ENCODE measurements at regions not wholly inside any gene's neighbourhood (a gene's known extent, or its start where the extent isn't known, plus 50 kb on each side); places are given as distances from the start of the nearest gene placed in this dataset.

GRCh38 chr6:132126150-132126549, 175.0 kb upstream of the CCN2 start:
- H3F3A ChIP-seq (ENCODE audit: insufficient read depth, low read length), result no peaks in the 10 kb centered on the region
- H3K4me3 ChIP-seq (ENCODE audit: low read length), result no peak overlapping the region
- no peaks in the 10 kb centered on the region for H3K9me2 ChIP-seq (replicated peaks; ENCODE audit: insufficient read depth, low read length)
- no peak for TF ChIP-seq EZH2 (optimal IDR thresholded peaks at IDR 0.05; ENCODE audit: low read depth, low read length)
- no peak for TF ChIP-seq EZH2phosphoT487 (IDR thresholded peaks at IDR 0.05; ENCODE audit: low read length)
- no peak for TF ChIP-seq CTCF (IDR thresholded peaks at IDR 0.05; ENCODE audit: low read length)
- no peak overlapping the region for H2AFZ ChIP-seq (ENCODE audit: low read length)
- H3K4me1 ChIP-seq (ENCODE audit: low read length), result no peaks in the 10 kb centered on the region
- no peaks in the 10 kb centered on the region for H3K36me3 ChIP-seq (replicated peaks; ENCODE audit: insufficient read depth, low read length)
- no peak for DNase-seq
- no peak overlapping the region for H3K9ac ChIP-seq (ENCODE audit: low read length)
- H3K79me2 ChIP-seq (ENCODE audit: low read length), result no peaks in the 10 kb centered on the region
- no peaks in the 10 kb centered on the region for H4K20me1 ChIP-seq (ENCODE audit: insufficient read depth, low read length)
- H3K4me2 ChIP-seq (ENCODE audit: low read depth, low read length), result no peak overlapping the region
- no peaks in the 10 kb centered on the region for H3K9me3 ChIP-seq (replicated peaks; ENCODE audit: insufficient read depth, low read length)
- no peak overlapping the region for H3K27ac ChIP-seq (ENCODE audit: low read length)
- no peaks in the 10 kb centered on the region for H3K27me3 ChIP-seq (replicated peaks; ENCODE audit: insufficient read depth, low read length)

DNA sequence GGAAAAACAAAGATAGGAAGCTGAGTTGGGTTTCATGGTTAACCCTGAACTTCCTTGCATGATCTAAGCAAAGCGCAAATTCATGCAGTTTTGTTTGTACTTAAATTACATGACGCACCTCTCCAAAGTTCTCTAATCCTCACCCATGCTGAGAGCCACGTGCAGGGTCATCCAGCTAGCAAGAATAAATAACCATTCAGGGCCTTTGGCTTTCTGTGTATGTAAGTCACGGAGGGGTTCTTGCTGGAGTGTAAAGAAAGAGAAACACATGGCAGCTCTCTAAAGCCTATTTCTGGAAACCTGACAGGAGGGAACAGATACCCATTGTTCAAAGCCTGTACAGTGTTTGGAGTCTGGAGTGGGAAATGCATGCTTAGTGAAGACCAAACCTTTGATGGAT, 171.7 kb upstream of the CCN2 start:
- DNase-seq, result no peak
- Histone ChIP-seq H3K27me3 (replicated peaks; ENCODE audit: insufficient read depth, low read length) (no peaks in the 10 kb centered on the region), H3K79me2 (ENCODE audit: low read length) (no peaks in the 10 kb centered on the region), H3K4me3 (ENCODE audit: low read length) (no peak overlapping the region), H3K9me2 (replicated peaks; ENCODE audit: insufficient read depth, low read length) (no peaks in the 10 kb centered on the region), H3K4me2 (ENCODE audit: low read depth, low read length) (no peak overlapping the region), H3K9me3 (replicated peaks; ENCODE audit: insufficient read depth, low read length) (no peaks in the 10 kb centered on the region), H3K9ac (ENCODE audit: low read length) (no peak overlapping the region), H2AFZ (ENCODE audit: low read length) (no peak overlapping the region), H3F3A (ENCODE audit: insufficient read depth, low read length) (no peaks in the 10 kb centered on the region), H3K27ac (ENCODE audit: low read length) (no peak overlapping the region), H3K4me1 (ENCODE audit: low read length) (peaks cover 4% of the 10 kb centered on the region), H3K36me3 (replicated peaks; ENCODE audit: insufficient read depth, low read length) (no peaks in the 10 kb centered on the region), H4K20me1 (ENCODE audit: insufficient read depth, low read length) (no peaks in the 10 kb centered on the region)
- TF ChIP-seq EZH2 (optimal IDR thresholded peaks at IDR 0.05; ENCODE audit: low read depth, low read length), result no peak
- TF ChIP-seq CTCF (IDR thresholded peaks at IDR 0.05; ENCODE audit: low read length), result no peak
- TF ChIP-seq EZH2phosphoT487 (IDR thresholded peaks at IDR 0.05; ENCODE audit: low read length), result no peak

DNA sequence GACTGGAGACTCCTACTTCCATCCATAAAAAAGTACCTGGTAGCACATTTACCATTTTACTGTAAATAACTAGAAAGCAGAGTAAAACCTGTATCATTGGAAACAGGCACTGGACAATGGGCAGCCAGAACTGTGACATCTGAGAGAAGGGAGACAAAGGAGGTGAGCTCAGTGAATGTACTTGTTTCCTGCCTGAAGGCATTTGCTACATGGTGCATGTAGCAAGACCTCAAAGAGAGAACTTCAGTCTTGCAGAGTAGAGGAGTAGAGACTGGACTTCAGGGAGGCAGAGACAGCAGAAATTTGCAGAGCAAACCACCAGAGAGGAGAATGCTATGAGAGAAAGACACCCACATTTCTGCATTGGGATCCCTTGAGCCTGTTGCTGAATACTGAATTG, 171.0 kb upstream of the CCN2 start:
- H2AFZ ChIP-seq (ENCODE audit: low read length), result no peak overlapping the region
- no peaks in the 10 kb centered on the region for H3K9me3 ChIP-seq (replicated peaks; ENCODE audit: insufficient read depth, low read length)
- H3F3A ChIP-seq (ENCODE audit: insufficient read depth, low read length), result no peaks in the 10 kb centered on the region
- no peak overlapping the region for H3K9ac ChIP-seq (ENCODE audit: low read length)
- no peak overlapping the region for H3K27ac ChIP-seq (ENCODE audit: low read length)
- no peaks in the 10 kb centered on the region for H3K79me2 ChIP-seq (ENCODE audit: low read length)
- no peaks in the 10 kb centered on the region for H3K27me3 ChIP-seq (replicated peaks; ENCODE audit: insufficient read depth, low read length)
- no peak for DNase-seq
- no peaks in the 10 kb centered on the region for H4K20me1 ChIP-seq (ENCODE audit: insufficient read depth, low read length)
- no peak overlapping the region for H3K4me3 ChIP-seq (ENCODE audit: low read length)
- H3K4me1 ChIP-seq (ENCODE audit: low read length), result peaks cover 6% of the 10 kb centered on the region
- H3K9me2 ChIP-seq (replicated peaks; ENCODE audit: insufficient read depth, low read length), result no peaks in the 10 kb centered on the region
- no peak overlapping the region for H3K4me2 ChIP-seq (ENCODE audit: low read depth, low read length)
- no peaks in the 10 kb centered on the region for H3K36me3 ChIP-seq (replicated peaks; ENCODE audit: insufficient read depth, low read length)
- no peak for TF ChIP-seq CTCF (IDR thresholded peaks at IDR 0.05; ENCODE audit: low read length)
- TF ChIP-seq EZH2phosphoT487 (IDR thresholded peaks at IDR 0.05; ENCODE audit: low read length), result no peak
- TF ChIP-seq EZH2 (optimal IDR thresholded peaks at IDR 0.05; ENCODE audit: low read depth, low read length), result no peak

Measured in MM.1S (cell line).